GM12878 (cell line): ENCODE measurements at regions not wholly inside any gene's neighbourhood (a gene's known extent, or its start where the extent isn't known, plus 50 kb on each side); places are given as distances from the start of the nearest gene placed in this dataset.

Experiments used
- ATAC-seq: fragments of 200-7000 bp; cut with Tn5 transposase; 3 replicates; pipeline ENCODE4 v1.9.1; 2020; ENCODE audit warnings: mild to moderate bottlenecking, moderate library complexity
- BruUV-seq: library from RNA; stranded (reverse); fragments of 400-500 nt; replicated peaks from 2 replicates; lab custom pipeline; 2021; lab: Mats Ljungman, UMichigan
- CTCF ChIA-PET: fragments of 300-600 bp; sonication (Branson Sonifier 250); formaldehyde crosslinking; extraction: SDS; loops from one replicate; lab custom pipeline; 2021; ENCODE audit warnings: inconsistent platforms; lab: Yijun Ruan, JAX
- POLR2A ChIA-PET: fragments of 350-600 bp; formaldehyde crosslinking; extraction: SDS; loops from one replicate; lab custom pipeline; 2021; ENCODE audit warnings: inconsistent platforms; lab: Charles Lee
- RAD21 ChIA-PET: fragments of 300-600 bp; sonication (Branson Sonifier 250); formaldehyde crosslinking; loops from one replicate; lab custom pipeline; 2023; ENCODE audit warnings: antibody characterized with exemption; ENCODE audit not compliant: unreplicated experiment; lab: Charles Lee
- SMC1A ChIA-PET: fragments of 300-600 bp; sonication (Branson Sonifier 250); formaldehyde crosslinking; loops from one replicate; lab custom pipeline; 2023; ENCODE audit not compliant: unreplicated experiment, uncharacterized antibody; lab: Charles Lee
- DNase-seq: peaks from one replicate; pipeline ENCODE4 v3.0.0-alpha.2; 2011; ENCODE audit warnings: low read depth, low spot score
- FAIRE-seq: peaks from 3 replicates; lab custom pipeline; 2011; peaks lifted over from hg19 to GRCh38; lab: Jason Lieb, UNC
- H2AFZ ChIP-seq: 2 replicates; pipeline ENCODE4 v1.6.0; 2011; ENCODE audit warnings: low read depth, low read length, control low read depth; ENCODE audit not compliant: control insufficient read depth
- H3K27ac ChIP-seq: 2 replicates; pipeline ENCODE4 v1.5.1; 2011; ENCODE audit warnings: control low read depth; ENCODE audit not compliant: control insufficient read depth, insufficient read depth
- H3K27me3 ChIP-seq, 2 experiments: replicated peaks in 1 of 2; 2 replicates each; pipeline versions ENCODE4 v1.6.0 to v1.6.1; 2011; ENCODE audit warnings: low read length in 1 of 2; ENCODE audit not compliant: control insufficient read depth in 2 of 2, insufficient read depth in 2 of 2
- H3K36me3 ChIP-seq, 2 experiments: 2 replicates each; pipeline ENCODE4 v1.5.1; 2011; ENCODE audit warnings: low read length in 1 of 2; ENCODE audit not compliant: control insufficient read depth in 2 of 2, insufficient read depth in 2 of 2
- H3K4me1 ChIP-seq: 2 replicates; pipeline ENCODE4 v1.6.1; 2011; ENCODE audit warnings: mild to moderate bottlenecking, low read length, moderate library complexity, mixed read lengths; ENCODE audit not compliant: control insufficient read depth, insufficient read depth
- H3K4me2 ChIP-seq: 2 replicates; pipeline ENCODE4 v1.6.0; 2011; ENCODE audit warnings: control low read depth; ENCODE audit not compliant: control insufficient read depth, insufficient read depth
- H3K4me3 ChIP-seq: fragments of 200-600 bp; sonication (generic); 2 replicates; pipeline ENCODE4 v1.5.1; 2016
- H3K79me2 ChIP-seq: 2 replicates; pipeline ENCODE4 v1.6.0; 2011; ENCODE audit warnings: low read length; ENCODE audit not compliant: control insufficient read depth, insufficient read depth
- H3K9ac ChIP-seq: 2 replicates; pipeline ENCODE4 v1.8.0; 2011; ENCODE audit warnings: low read length, control low read depth, mixed read lengths; ENCODE audit not compliant: control insufficient read depth, insufficient read depth
- H3K9me3 ChIP-seq: replicated peaks from 3 replicates; pipeline ENCODE4 v1.5.1; 2011; ENCODE audit warnings: mild to moderate bottlenecking, low read length; ENCODE audit not compliant: control insufficient read depth, insufficient read depth
- H4K20me1 ChIP-seq: 2 replicates; pipeline ENCODE4 v1.6.0; 2011; ENCODE audit not compliant: control insufficient read depth, insufficient read depth
- EGR1 ChIP-seq, 2 experiments: IDR thresholded peaks; 1 replicate in 1 of 2; 2 replicates in 1 of 2; pipeline ENCODE4 v1.6.1; 2011 to 2012; ENCODE audit warnings: low read depth in 2 of 2, low read length in 2 of 2, borderline replicate concordance in 1 of 2, mild to moderate bottlenecking in 1 of 2, moderate library complexity in 1 of 2
- IRF3 ChIP-seq: fragments of 450-650 bp; IDR thresholded peaks from 2 replicates; pipeline ENCODE4 v1.6.1; 2014; ENCODE audit warnings: mild to moderate bottlenecking
- KDM1A ChIP-seq: fragments of 200-600 bp; sonication (generic); IDR thresholded peaks from 2 replicates; pipeline ENCODE4 v1.6.1; 2016; ENCODE audit warnings: borderline replicate concordance
- MTA3 ChIP-seq: IDR thresholded peaks from 2 replicates; pipeline ENCODE4 v1.6.1; 2012; ENCODE audit warnings: low read length, inconsistent platforms, borderline replicate concordance
- NR2F1 ChIP-seq: fragments of 450-650 bp; conservative IDR thresholded peaks from 2 replicates; pipeline ENCODE4 v1.6.1; 2017; ENCODE audit warnings: mild to moderate bottlenecking
- SREBF1 ChIP-seq: IDR thresholded peaks from 2 replicates; pipeline ENCODE4 v1.6.1; 2012; ENCODE audit warnings: mild to moderate bottlenecking, low read length
- STAT3 ChIP-seq: IDR thresholded peaks from 2 replicates; pipeline ENCODE4 v1.6.1; 2011; ENCODE audit warnings: low read depth, low read length, improper control_type of control experiment
- TARDBP ChIP-seq: IDR thresholded peaks from 2 replicates; pipeline ENCODE4 v1.6.1; 2016; ENCODE audit warnings: borderline replicate concordance
- YY1 ChIP-seq: IDR thresholded peaks from 2 replicates; pipeline ENCODE4 v1.6.1; 2011; ENCODE audit warnings: low read depth, mild to moderate bottlenecking, low read length
- WGBS: methylation state at CpG from one replicate; pipeline ENCODE4 v1.1.6; 2016; ENCODE audit warnings: low lambda C conversion rate; ENCODE audit not compliant: insufficient replicate concordance, insufficient coverage; ENCODE audit errors: missing lambda C conversion rate; 5-methylcytosine and 5-hydroxymethylcytosine counted together
- in situ Hi-C: fragments of 300-500 bp; cut with MboI; formaldehyde crosslinking; loops from 9 replicates; pipeline ENCODE4 v1.14.3; 2018; ENCODE audit warnings: mixed read lengths
- intact Hi-C: fragments of 100-400 bp; cut with micrococcal nuclease; formaldehyde crosslinking; loops from one replicate; pipeline ENCODE4 v1.14.2; 2022; ENCODE audit not compliant: unreplicated experiment
- TF ChIP-seq, protein P1 (sequence below): fragments of 450-650 bp; IDR thresholded peaks from 2 replicates; pipeline ENCODE4 v1.6.1; 2017; ENCODE audit warnings: borderline replicate concordance
- TF ChIP-seq, protein P2 (sequence below): fragments of 450-650 bp; IDR thresholded peaks from 2 replicates; pipeline ENCODE4 v1.6.1; 2017; ENCODE audit warnings: mild to moderate bottlenecking, low read depth, inconsistent platforms; ENCODE audit not compliant: poor library complexity, severe bottlenecking
- TF ChIP-seq, protein P3 (sequence below): fragments of 450-650 bp; IDR thresholded peaks from 2 replicates; pipeline ENCODE4 v1.6.1; 2018; ENCODE audit warnings: borderline replicate concordance, mild to moderate bottlenecking; ENCODE audit not compliant: partially characterized antibody

DNA sequence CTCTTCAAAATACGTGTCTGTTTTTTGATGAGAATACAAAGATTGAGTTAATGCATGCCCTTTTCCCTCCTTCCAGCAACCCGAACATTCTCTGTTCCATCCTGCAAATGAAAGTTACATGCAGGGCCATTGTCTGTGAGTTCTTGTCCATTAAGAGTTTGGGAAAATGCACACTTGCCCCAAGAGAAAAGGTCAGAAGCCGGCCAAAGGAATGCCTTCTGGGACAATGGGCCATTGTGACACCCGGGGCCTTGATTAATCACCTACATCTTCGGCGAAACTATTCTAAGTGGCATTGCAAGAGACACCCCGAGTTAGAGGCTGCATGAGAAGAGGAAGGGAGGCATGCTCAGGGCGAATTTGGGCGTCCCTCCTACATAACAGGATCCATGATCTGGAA is 73.7 kb upstream of the COPS8 start:
- Histone ChIP-seq H4K20me1 (no peaks in the 10 kb centered on the region; the same call in 1 of the 2 replicates), H3K27me3 (peaks cover 0 to 2% of the 10 kb centered on the region in 2 experiments; a peak in 2 of 4 replicates), H3K4me3 (no peak overlapping the region), H3K4me2 (no peak overlapping the region), H3K27ac (no peak overlapping the region), H3K9me3 (no peaks in the 10 kb centered on the region; the same call in 2 of the 3 replicates)
- ChIA-PET RAD21 (no interaction called here), POLR2A (no interaction called here)
- FAIRE-seq (no peak), ATAC-seq (no peak)
- in situ Hi-C loops, result no loop called here
- intact Hi-C loops, result no loop called here
- no TSS peak for BruUV-seq
- TF ChIP-seq MTA3 (no peak), KDM1A (no peak), TARDBP (no peak), STAT3 (no peak), IRF3 (no peak), NR2F1 (no peak), EGR1 (IDR thresholded peaks at IDR 0.05; ENCODE audit: borderline replicate concordance in 1 of 2, low read depth in 2 of 2, low read length in 2 of 2) (no peak), SREBF1 (no peak), YY1 (no peak)
- TF ChIP-seq, protein P1, sequence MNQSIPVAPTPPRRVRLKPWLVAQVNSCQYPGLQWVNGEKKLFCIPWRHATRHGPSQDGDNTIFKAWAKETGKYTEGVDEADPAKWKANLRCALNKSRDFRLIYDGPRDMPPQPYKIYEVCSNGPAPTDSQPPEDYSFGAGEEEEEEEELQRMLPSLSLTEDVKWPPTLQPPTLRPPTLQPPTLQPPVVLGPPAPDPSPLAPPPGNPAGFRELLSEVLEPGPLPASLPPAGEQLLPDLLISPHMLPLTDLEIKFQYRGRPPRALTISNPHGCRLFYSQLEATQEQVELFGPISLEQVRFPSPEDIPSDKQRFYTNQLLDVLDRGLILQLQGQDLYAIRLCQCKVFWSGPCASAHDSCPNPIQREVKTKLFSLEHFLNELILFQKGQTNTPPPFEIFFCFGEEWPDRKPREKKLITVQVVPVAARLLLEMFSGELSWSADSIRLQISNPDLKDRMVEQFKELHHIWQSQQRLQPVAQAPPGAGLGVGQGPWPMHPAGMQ, result no peak
- TF ChIP-seq, protein P2, sequence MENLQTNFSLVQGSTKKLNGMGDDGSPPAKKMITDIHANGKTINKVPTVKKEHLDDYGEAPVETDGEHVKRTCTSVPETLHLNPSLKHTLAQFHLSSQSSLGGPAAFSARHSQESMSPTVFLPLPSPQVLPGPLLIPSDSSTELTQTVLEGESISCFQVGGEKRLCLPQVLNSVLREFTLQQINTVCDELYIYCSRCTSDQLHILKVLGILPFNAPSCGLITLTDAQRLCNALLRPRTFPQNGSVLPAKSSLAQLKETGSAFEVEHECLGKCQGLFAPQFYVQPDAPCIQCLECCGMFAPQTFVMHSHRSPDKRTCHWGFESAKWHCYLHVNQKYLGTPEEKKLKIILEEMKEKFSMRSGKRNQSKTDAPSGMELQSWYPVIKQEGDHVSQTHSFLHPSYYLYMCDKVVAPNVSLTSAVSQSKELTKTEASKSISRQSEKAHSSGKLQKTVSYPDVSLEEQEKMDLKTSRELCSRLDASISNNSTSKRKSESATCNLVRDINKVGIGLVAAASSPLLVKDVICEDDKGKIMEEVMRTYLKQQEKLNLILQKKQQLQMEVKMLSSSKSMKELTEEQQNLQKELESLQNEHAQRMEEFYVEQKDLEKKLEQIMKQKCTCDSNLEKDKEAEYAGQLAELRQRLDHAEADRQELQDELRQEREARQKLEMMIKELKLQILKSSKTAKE, result no peak
- TF ChIP-seq, protein P3, sequence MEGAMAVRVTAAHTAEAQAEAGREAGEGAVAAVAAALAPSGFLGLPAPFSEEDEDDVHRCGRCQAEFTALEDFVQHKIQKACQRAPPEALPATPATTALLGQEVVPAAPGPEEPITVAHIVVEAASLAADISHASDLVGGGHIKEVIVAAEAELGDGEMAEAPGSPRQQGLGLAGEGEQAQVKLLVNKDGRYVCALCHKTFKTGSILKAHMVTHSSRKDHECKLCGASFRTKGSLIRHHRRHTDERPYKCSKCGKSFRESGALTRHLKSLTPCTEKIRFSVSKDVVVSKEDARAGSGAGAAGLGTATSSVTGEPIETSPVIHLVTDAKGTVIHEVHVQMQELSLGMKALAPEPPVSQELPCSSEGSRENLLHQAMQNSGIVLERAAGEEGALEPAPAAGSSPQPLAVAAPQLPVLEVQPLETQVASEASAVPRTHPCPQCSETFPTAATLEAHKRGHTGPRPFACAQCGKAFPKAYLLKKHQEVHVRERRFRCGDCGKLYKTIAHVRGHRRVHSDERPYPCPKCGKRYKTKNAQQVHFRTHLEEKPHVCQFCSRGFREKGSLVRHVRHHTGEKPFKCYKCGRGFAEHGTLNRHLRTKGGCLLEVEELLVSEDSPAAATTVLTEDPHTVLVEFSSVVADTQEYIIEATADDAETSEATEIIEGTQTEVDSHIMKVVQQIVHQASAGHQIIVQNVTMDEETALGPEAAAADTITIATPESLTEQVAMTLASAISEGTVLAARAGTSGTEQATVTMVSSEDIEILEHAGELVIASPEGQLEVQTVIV, result no peak
- TF ChIP-seq, all 136 proteins: peak for 0
- no peak for DNase-seq
- WGBS, result 35% methylated on average over 9 of the region's 9 CpGs
- Histone ChIP-seq H3K79me2 (no peaks in the 10 kb centered on the region), H3K36me3 (no peaks in the 10 kb centered on the region), H3K4me1 (no peaks in the 10 kb centered on the region), H2AFZ (no peak overlapping the region), H3K9ac (no peak overlapping the region)
- CTCF ChIA-PET, result no interaction called here
- SMC1A ChIA-PET, result interaction anchor here (1.1 kb wide), 1 partner anchor 15 kb away, joined by 3 read pairs; no protein-coding TSS in a partner anchor
